ENCODE measurements at regions not wholly inside any gene's neighbourhood (a gene's known extent, or its start where the extent isn't known, plus 50 kb on each side); places are given as distances from the start of the nearest gene placed in this dataset.
"Not testable (repeated sequence)": the region's sequence is repeated elsewhere in the genome, so short reads cannot be mapped to it uniquely, and the experiment has no call there.

GRCh38 chr22:47352920-47353700 lies 590.7 kb downstream of the TBC1D22A start:
- TF ChIP-seq CTCF (conservative IDR thresholded peaks at IDR 0.05), result no peak
- H3K27ac ChIP-seq, result no peak overlapping the region

GRCh38 chr22:47351836-47352579 lies 589.6 kb downstream of the TBC1D22A start:
- TF ChIP-seq CTCF (conservative IDR thresholded peaks at IDR 0.05), result no peak

GRCh38 chr22:47346287-47346686 lies 583.8 kb downstream of the TBC1D22A start:
- not testable (repeated sequence) for H3K27ac ChIP-seq

More at GRCh38 chr22:47351836-47352579, 589.6 kb downstream of the TBC1D22A start:
- no peak overlapping the region for H3K27ac ChIP-seq

DNA sequence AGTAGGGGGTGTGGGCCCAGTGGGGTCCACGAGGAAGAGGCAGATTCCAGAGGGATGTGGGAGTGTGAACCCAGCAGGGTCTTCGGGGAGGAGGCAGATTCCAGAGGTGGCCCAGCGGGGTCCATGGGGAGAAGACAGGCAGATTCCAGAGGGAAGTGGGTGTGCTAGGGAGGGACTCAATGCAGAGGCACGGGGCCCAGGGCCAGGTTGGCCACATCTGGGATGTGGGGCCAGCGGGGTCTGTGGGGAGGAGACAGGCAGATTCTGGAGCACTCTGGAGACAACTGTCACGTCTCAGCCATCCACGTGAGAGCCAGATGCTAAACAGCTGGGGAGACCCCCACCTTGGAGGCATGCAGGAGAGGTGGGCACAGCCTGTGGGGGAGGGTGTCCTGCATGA lies 582.6 kb downstream of the TBC1D22A start:
- no peak for TF ChIP-seq CTCF (conservative IDR thresholded peaks at IDR 0.05)
- no peak overlapping the region for H3K27ac ChIP-seq

DNA sequence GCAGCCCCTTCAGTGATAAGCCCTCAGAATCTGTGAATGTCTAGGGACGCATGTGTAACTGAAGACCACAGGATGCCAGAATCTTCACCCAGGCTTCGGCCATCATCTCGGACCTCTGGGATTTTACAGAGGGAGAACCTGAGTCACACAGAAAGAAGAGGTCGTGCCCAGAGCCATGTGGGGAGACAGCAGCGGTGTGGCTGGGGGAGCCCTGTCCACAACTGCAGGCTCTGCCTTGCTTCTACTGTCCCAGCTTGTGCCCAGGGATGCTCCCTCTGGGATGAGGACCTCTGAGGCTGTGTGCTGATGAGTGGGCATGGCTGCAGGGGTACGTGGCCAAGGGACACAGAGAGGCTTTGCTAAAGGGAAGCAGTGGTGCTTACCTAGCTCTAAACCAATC lies 582.0 kb downstream of the TBC1D22A start:
- no peak for TF ChIP-seq CTCF (conservative IDR thresholded peaks at IDR 0.05)
- H3K27ac ChIP-seq, result no peak overlapping the region

DNA sequence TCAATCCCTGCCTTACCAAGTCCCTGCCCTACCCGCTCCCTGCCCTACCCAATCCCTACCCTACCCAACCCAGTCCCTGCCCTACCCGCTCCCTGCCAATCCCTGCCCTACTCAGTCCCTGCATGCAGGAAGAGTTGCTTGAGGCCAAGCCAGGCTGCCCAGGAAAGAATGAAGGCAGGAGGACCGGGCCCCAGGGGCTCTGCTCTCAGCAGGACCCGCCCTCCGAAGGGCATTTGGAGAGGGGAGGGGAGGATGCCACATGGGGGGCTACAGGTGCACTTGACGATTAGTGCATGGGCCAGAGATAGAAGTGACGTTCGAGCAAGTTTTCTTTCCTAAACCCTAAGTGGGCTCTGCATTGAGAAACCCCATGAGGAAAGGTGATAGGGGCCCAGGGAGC lies 581.2 kb downstream of the TBC1D22A start:
- TF ChIP-seq CTCF (conservative IDR thresholded peaks at IDR 0.05), result no peak
- H3K27ac ChIP-seq, result no peak overlapping the region

DNA sequence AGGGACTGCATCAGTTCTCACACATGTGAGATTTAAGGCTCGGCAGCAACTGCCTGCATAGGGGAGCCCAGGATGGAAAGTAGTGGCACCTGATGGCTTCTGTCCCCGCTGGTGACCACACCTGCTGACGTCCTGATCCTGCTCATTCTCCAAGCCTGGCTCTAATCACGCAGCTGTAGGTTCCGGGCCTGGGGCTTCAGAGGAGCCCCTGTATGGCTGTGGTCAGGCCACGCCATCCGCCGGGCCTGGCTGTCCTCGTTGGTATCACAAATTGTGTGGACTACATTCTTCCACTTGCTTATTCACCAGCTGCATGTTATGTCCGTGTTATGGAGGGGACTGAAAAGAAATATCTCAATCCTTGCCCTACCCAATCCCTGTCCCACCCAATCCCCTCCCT lies 580.0 kb downstream of the TBC1D22A start:
- TF ChIP-seq CTCF (conservative IDR thresholded peaks at IDR 0.05), result no peak
- no peak overlapping the region for H3K27ac ChIP-seq

- no peak overlapping the region for H3K27ac ChIP-seq
- no peak for TF ChIP-seq CTCF (conservative IDR thresholded peaks at IDR 0.05)
Observed at GRCh38 chr22:47341464-47341863, 579.0 kb downstream of the TBC1D22A start.

Data from VCaP (cell line).